SK-N-MC (cell line): ENCODE measurements at regions not wholly inside any gene's neighbourhood (a gene's known extent, or its start where the extent isn't known, plus 50 kb on each side); places are given as distances from the start of the nearest gene placed in this dataset.

Experiments
- EZH2 ChIP-seq: fragments of 200-600 bp; sonication (generic); IDR thresholded peaks from one replicate; pipeline ENCODE4 v1.6.1; 2017; ENCODE audit warnings: antibody characterized with exemption
- FOXP2 ChIP-seq: optimal IDR thresholded peaks from 2 replicates; pipeline ENCODE3; 2011; ENCODE audit warnings: mild to moderate bottlenecking, moderate library complexity; ENCODE audit not compliant: insufficient read depth; ENCODE audit errors: extremely low read length, control extremely low read depth
- POLR2AphosphoS5 ChIP-seq: IDR thresholded peaks from 2 replicates; pipeline ENCODE4 v1.6.1; 2012; ENCODE audit warnings: mild to moderate bottlenecking, low read depth, low read length, borderline replicate concordance

DNA sequence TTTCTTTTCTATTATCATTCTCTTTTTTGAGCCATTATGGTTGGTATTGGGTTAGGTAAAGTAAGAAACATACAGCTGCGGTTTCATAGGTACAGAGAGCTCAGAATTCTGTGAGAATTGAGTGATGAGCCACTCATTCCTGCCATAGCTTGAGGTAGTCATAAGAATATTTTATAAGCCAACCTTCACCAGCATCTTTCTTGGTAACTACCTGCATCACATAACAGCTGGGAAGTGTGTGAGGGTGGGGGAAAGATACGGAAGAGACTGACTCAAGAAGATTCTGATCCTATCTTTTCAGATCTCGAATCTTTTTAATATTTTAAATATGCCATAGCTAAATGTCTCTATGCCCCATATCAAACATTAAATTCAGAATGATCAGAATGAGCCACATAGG, 313.8 kb upstream of the DDX18 start:
- TF ChIP-seq POLR2AphosphoS5 (no peak), EZH2 (no peak), FOXP2 (no peak)
